SK-N-SH (cell line): ENCODE measurements at regions not wholly inside any gene's neighbourhood (a gene's known extent, or its start where the extent isn't known, plus 50 kb on each side); places are given as distances from the start of the nearest gene placed in this dataset.
A peak's percentile ranks its signal among the peaks of the same experiment; 100 is the strongest.

Experiments used
- CTCF ChIA-PET: fragments of 300-600, 350-600 bp; formaldehyde crosslinking; extraction: SDS; loops from one replicate; lab custom pipeline; 2021; lab: Yijun Ruan, JAX
- POLR2A ChIA-PET: fragments of 350-600 bp; sonication (Branson Sonifier 250); formaldehyde crosslinking; extraction: SDS; loops from one replicate; lab custom pipeline; 2020; ENCODE audit warnings: antibody characterized with exemption, inconsistent platforms; lab: Yijun Ruan, JAX
- DNase-seq: peaks from one replicate; pipeline ENCODE4 v3.0.0; 2012
- H2AFZ ChIP-seq: fragments of 200-600 bp; sonication (generic); 2 replicates; pipeline ENCODE4 v1.8.1; 2016; ENCODE audit warnings: antibody characterized with exemption, mild to moderate bottlenecking, low read depth
- H3F3A ChIP-seq: fragments of 200-600 bp; sonication (generic); replicated peaks from 2 replicates; pipeline ENCODE3; 2016; ENCODE audit warnings: antibody characterized with exemption, mild to moderate bottlenecking; ENCODE audit not compliant: insufficient read depth
- H3K27ac ChIP-seq, 2 experiments: fragments of 200-500 bp in 1 of 2; fragments of 200-600 bp in 1 of 2; sonication (Bioruptor generic) in 1 of 2; sonication (generic), shearing (Covaris generic) in 1 of 2; 2 replicates each; pipeline versions ENCODE4 v1.5.1 to v1.6.1; 2014 to 2016; ENCODE audit warnings: low read depth in 2 of 2, inconsistent platforms in 1 of 2, low read length in 1 of 2, mild to moderate bottlenecking in 1 of 2, mixed read lengths in 1 of 2
- H3K27me3 ChIP-seq: fragments of 200-600 bp; sonication (generic), shearing (Covaris generic); 2 replicates; pipeline ENCODE4 v1.6.1; 2016; ENCODE audit warnings: mixed run types; ENCODE audit not compliant: insufficient read depth
- H3K36me3 ChIP-seq, 2 experiments: fragments of 200-500 bp in 1 of 2; fragments of 200-600 bp in 1 of 2; sonication (Bioruptor generic) in 1 of 2; sonication (generic) in 1 of 2; replicated peaks in 1 of 2; 2 replicates each; pipeline versions ENCODE3 to v1.5.1; 2014 to 2016; ENCODE audit warnings: low read length in 1 of 2, mild to moderate bottlenecking in 1 of 2; ENCODE audit not compliant: insufficient read depth in 2 of 2, control insufficient read depth in 1 of 2
- H3K4me1 ChIP-seq, 2 experiments: fragments of 200-500 bp in 1 of 2; fragments of 200-600 bp in 1 of 2; sonication (Bioruptor generic) in 1 of 2; sonication (generic), shearing (Covaris generic) in 1 of 2; 2 replicates each; pipeline versions ENCODE4 v1.5.1 to v1.6.1; 2014 to 2016; ENCODE audit warnings: low read depth in 1 of 2, low read length in 1 of 2, mixed run types in 1 of 2; ENCODE audit not compliant: insufficient read depth in 2 of 2, control insufficient read depth in 1 of 2
- H3K4me2 ChIP-seq: fragments of 200-600 bp; sonication (generic), shearing (Covaris generic); 2 replicates; pipeline ENCODE4 v1.6.1; 2017; ENCODE audit warnings: mixed run types
- H3K4me3 ChIP-seq, 2 experiments: fragments of 200-500 bp in 1 of 2; fragments of 200-600 bp in 1 of 2; sonication (Bioruptor generic) in 1 of 2; sonication (generic), shearing (Covaris generic) in 1 of 2; 2 replicates each; pipeline versions ENCODE4 v1.5.1 to v1.8.1; 2014 to 2016; ENCODE audit warnings: low read depth in 2 of 2, inconsistent platforms in 1 of 2, low read length in 1 of 2, mild to moderate bottlenecking in 1 of 2, mixed read lengths in 1 of 2, moderate library complexity in 1 of 2
- H3K79me2 ChIP-seq: fragments of 200-600 bp; sonication (generic); 2 replicates; pipeline ENCODE4 v1.8.1; 2017; ENCODE audit warnings: mild to moderate bottlenecking; ENCODE audit not compliant: insufficient read depth
- H3K9ac ChIP-seq: fragments of 200-600 bp; sonication (generic); 2 replicates; pipeline ENCODE4 v1.6.1; 2017; ENCODE audit warnings: mixed run types
- H3K9me2 ChIP-seq: fragments of 200-600 bp; sonication (generic); 2 replicates; pipeline ENCODE4 v1.6.1; 2017; ENCODE audit warnings: mixed run types
- H3K9me3 ChIP-seq: fragments of 200-600 bp; sonication (generic); 2 replicates; pipeline ENCODE4 v1.6.1; 2017; ENCODE audit warnings: mixed run types, mild to moderate bottlenecking, moderate library complexity
- H4K20me1 ChIP-seq: fragments of 200-600 bp; sonication (generic); 2 replicates; pipeline ENCODE4 v1.6.1; 2017; ENCODE audit warnings: mild to moderate bottlenecking, mixed run types; ENCODE audit not compliant: insufficient read depth
- CHD2 ChIP-seq: fragments of 150-350 bp; IDR thresholded peaks from 2 replicates; pipeline ENCODE4 v1.6.1; 2018; ENCODE audit warnings: low read length; ENCODE audit not compliant: partially characterized antibody
- EP300 ChIP-seq, 2 experiments: IDR thresholded peaks; 2 replicates each; pipeline versions ENCODE4 v1.4.0 to v1.6.1; 2012; ENCODE audit warnings: borderline replicate concordance in 1 of 2, low read depth in 1 of 2, low read length in 1 of 2
- EZH2phosphoT487 ChIP-seq: fragments of 200-600 bp; sonication (generic); IDR thresholded peaks from 2 replicates; pipeline ENCODE4 v1.6.1; 2017; ENCODE audit warnings: low read depth, mixed run types, mild to moderate bottlenecking, antibody characterized with exemption, moderate library complexity, borderline replicate concordance
- FOSL2 ChIP-seq: IDR thresholded peaks from 2 replicates; pipeline ENCODE4 v1.4.0; 2012; ENCODE audit warnings: low read depth, mild to moderate bottlenecking, moderate library complexity, borderline replicate concordance
- FOXJ3 ChIP-seq: sonication (generic); formaldehyde crosslinking; IDR thresholded peaks from 2 replicates; pipeline ENCODE4 v1.5.1; 2020; ENCODE audit warnings: mild to moderate bottlenecking, missing genetic modification reagents
- FOXM1 ChIP-seq: IDR thresholded peaks from 2 replicates; pipeline ENCODE4 v1.4.0; 2012; ENCODE audit warnings: low read depth, mild to moderate bottlenecking
- GABPA ChIP-seq: IDR thresholded peaks from 2 replicates; pipeline ENCODE4 v1.4.0; 2012; ENCODE audit warnings: low read depth, mild to moderate bottlenecking
- JUND ChIP-seq: IDR thresholded peaks from 2 replicates; pipeline ENCODE4 v1.4.0; 2012
- MEF2A ChIP-seq: IDR thresholded peaks from 2 replicates; pipeline ENCODE4 v1.4.0; 2012; ENCODE audit warnings: low read depth, borderline replicate concordance
- NFIC ChIP-seq: IDR thresholded peaks from 2 replicates; pipeline ENCODE4 v1.4.0; 2012; ENCODE audit warnings: borderline replicate concordance
- NRF1 ChIP-seq: IDR thresholded peaks from 2 replicates; pipeline ENCODE4 v1.6.1; 2012; ENCODE audit warnings: low read depth, mild to moderate bottlenecking, low read length
- PBX3 ChIP-seq: IDR thresholded peaks from 2 replicates; pipeline ENCODE4; 2012
- REST ChIP-seq: IDR thresholded peaks from 2 replicates; pipeline ENCODE4 v1.6.1; 2012; ENCODE audit warnings: mild to moderate bottlenecking, low read depth, low read length, moderate library complexity
- RFX5 ChIP-seq: IDR thresholded peaks from 2 replicates; pipeline ENCODE4 v1.6.1; 2012; ENCODE audit warnings: mild to moderate bottlenecking, improper control_type of control experiment, low read length
- RXRA ChIP-seq: IDR thresholded peaks from 2 replicates; pipeline ENCODE4 v1.4.0; 2012; ENCODE audit warnings: low read depth, mild to moderate bottlenecking, borderline replicate concordance
- SIN3A ChIP-seq: IDR thresholded peaks from 2 replicates; pipeline ENCODE4 v1.6.1; 2012; ENCODE audit warnings: low read depth, mild to moderate bottlenecking, low read length, moderate library complexity, borderline replicate concordance
- TAF1 ChIP-seq: IDR thresholded peaks from 2 replicates; pipeline ENCODE4 v1.6.1; 2012; ENCODE audit warnings: low read depth, mild to moderate bottlenecking, low read length, moderate library complexity, borderline replicate concordance
- TCF12 ChIP-seq: IDR thresholded peaks from 2 replicates; pipeline ENCODE4 v1.4.0; 2012
- TEAD4 ChIP-seq: IDR thresholded peaks from 2 replicates; pipeline ENCODE4 v1.4.0; 2012; ENCODE audit warnings: mild to moderate bottlenecking, borderline replicate concordance; ENCODE audit not compliant: insufficient read depth
- USF1 ChIP-seq: IDR thresholded peaks from 2 replicates; pipeline ENCODE4 v1.4.0; 2012; ENCODE audit warnings: low read depth, borderline replicate concordance
- YY1 ChIP-seq: IDR thresholded peaks from 2 replicates; pipeline ENCODE4 v1.4.0; 2012; ENCODE audit warnings: low read depth, mild to moderate bottlenecking
- WGBS: methylation state at CpG from one replicate; pipeline ENCODE4 v1.1.6; 2017; ENCODE audit warnings: low lambda C conversion rate; 5-methylcytosine and 5-hydroxymethylcytosine counted together
- TF ChIP-seq, protein P1 (sequence below): fragments of 150-350 bp; IDR thresholded peaks from 2 replicates; pipeline ENCODE4 v1.6.1; 2017; ENCODE audit warnings: antibody characterized with exemption, low read length, low read depth, borderline replicate concordance
- TF ChIP-seq, protein P2 (sequence below): fragments of 200-600 bp; sonication (generic); IDR thresholded peaks from 2 replicates; pipeline ENCODE4 v1.6.1; 2017; ENCODE audit warnings: antibody characterized with exemption, mild to moderate bottlenecking, moderate library complexity

GRCh38 chr10:33935350-33935749 lies 600.9 kb upstream of the NRP1 start (continued):
- TF ChIP-seq SIN3A (no peak), GABPA (no peak), NFIC (no peak), PBX3 (peak; percentile 49; the same call in 1 of the 2 replicates), YY1 (no peak), JUND (no peak), TCF12 (peak; percentile 24; the same call in 1 of the 2 replicates), REST (no peak), CHD2 (no peak), MEF2A (no peak), EP300 (IDR thresholded peaks at IDR 0.05; ENCODE audit: borderline replicate concordance in 1 of 2, low read depth in 1 of 2, low read length in 1 of 2) (peak in 1 of 2 experiments; percentile 85; a peak in 2 of 4 replicates), RXRA (no peak), FOXM1 (no peak), RFX5 (no peak), TAF1 (no peak)
- TF ChIP-seq, protein P1, sequence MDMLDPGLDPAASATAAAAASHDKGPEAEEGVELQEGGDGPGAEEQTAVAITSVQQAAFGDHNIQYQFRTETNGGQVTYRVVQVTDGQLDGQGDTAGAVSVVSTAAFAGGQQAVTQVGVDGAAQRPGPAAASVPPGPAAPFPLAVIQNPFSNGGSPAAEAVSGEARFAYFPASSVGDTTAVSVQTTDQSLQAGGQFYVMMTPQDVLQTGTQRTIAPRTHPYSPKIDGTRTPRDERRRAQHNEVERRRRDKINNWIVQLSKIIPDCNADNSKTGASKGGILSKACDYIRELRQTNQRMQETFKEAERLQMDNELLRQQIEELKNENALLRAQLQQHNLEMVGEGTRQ: no peak

GRCh38 chr10:33930079-33930478 lies 595.6 kb upstream of the NRP1 start:
- DNase-seq: no peak
- no peak overlapping the region for H2AFZ ChIP-seq
- H3K9ac ChIP-seq: no peak overlapping the region
- no peaks in the 10 kb centered on the region for H3K36me3 ChIP-seq
- no peak overlapping the region for H3K4me3 ChIP-seq
- CTCF ChIA-PET: interaction anchor here (0.6 kb wide), 1 partner anchor 72 kb away, joined by 4 read pairs; no protein-coding TSS in a partner anchor
- no peaks in the 10 kb centered on the region for H3K9me3 ChIP-seq
- H3K9me2 ChIP-seq: no peaks in the 10 kb centered on the region
- H4K20me1 ChIP-seq: no peaks in the 10 kb centered on the region
- no peak overlapping the region for H3K4me2 ChIP-seq
- H3K4me1 ChIP-seq: no peaks in the 10 kb centered on the region; a peak in 1 of 4 replicates
- H3F3A ChIP-seq: no peaks in the 10 kb centered on the region
- H3K79me2 ChIP-seq: no peaks in the 10 kb centered on the region
- H3K27ac ChIP-seq: no peak overlapping the region
- H3K27me3 ChIP-seq: no peaks in the 10 kb centered on the region
- WGBS: 55% methylated on average over 1 of the region's 1 CpG
- POLR2A ChIA-PET: no interaction called here
- TF ChIP-seq TEAD4 (no peak), TAF1 (no peak), NFIC (no peak), FOSL2 (no peak), RXRA (no peak), USF1 (no peak), FOXJ3 (no peak), NRF1 (no peak), SIN3A (no peak), EZH2phosphoT487 (no peak)
- TF ChIP-seq, protein P2, sequence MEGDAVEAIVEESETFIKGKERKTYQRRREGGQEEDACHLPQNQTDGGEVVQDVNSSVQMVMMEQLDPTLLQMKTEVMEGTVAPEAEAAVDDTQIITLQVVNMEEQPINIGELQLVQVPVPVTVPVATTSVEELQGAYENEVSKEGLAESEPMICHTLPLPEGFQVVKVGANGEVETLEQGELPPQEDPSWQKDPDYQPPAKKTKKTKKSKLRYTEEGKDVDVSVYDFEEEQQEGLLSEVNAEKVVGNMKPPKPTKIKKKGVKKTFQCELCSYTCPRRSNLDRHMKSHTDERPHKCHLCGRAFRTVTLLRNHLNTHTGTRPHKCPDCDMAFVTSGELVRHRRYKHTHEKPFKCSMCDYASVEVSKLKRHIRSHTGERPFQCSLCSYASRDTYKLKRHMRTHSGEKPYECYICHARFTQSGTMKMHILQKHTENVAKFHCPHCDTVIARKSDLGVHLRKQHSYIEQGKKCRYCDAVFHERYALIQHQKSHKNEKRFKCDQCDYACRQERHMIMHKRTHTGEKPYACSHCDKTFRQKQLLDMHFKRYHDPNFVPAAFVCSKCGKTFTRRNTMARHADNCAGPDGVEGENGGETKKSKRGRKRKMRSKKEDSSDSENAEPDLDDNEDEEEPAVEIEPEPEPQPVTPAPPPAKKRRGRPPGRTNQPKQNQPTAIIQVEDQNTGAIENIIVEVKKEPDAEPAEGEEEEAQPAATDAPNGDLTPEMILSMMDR: no peak
